Left forelimb (tissue), 1 donor: ENCODE measurements at regions not wholly inside any gene's neighbourhood (a gene's known extent, or its start where the extent isn't known, plus 50 kb on each side); places are given as distances from the start of the nearest gene placed in this dataset.

ENCODE experiments used
- DNase-seq: peaks from one replicate; pipeline ENCODE4 v3.0.0-alpha.2; 2018; ENCODE audit warnings: low spot score

DNA sequence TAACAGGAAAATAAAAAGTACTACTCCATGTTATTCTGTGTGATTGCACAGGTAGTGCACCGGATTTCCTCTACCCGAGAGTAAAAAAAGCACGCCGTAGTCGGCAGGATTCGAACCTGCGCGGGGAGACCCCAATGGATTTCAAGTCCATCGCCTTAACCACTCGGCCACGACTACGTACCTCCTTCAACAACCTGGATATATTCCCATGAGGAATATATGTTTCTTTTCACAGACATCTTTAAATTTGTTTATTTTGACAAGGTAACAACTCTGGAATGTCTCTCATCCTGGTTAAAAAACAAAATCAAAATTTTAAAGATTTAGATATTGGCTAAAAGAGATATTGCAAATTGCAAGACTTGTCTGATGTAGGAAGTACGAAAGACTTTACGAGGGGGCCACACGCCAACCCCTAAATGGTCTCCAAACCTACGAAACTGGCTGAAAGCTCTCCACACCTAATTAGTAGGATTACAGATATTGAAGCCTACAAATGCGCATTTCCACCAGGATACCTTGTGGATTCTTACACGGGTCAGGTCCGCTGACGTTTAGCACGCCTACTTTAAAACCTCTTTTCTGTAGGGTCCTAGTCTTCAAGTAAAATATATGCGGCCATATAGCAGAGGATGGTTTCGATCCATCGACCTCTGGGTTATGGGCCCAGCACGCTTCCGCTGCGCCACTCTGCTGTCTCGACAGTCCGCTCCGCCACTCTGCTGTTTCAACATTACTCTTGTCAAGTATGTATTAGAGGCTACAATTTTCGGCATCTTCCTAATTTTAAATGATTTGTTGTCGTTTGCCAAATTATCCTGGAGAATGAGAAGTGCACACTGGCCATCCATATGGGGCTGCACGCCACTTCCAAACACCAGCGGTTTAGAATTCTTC is 52.2 kb upstream of the BTN3A2 start:
- peak; percentile 88 for DNase-seq
